ENCODE measurements at regions not wholly inside any gene's neighbourhood (a gene's known extent, or its start where the extent isn't known, plus 50 kb on each side); places are given as distances from the start of the nearest gene placed in this dataset.

DNA sequence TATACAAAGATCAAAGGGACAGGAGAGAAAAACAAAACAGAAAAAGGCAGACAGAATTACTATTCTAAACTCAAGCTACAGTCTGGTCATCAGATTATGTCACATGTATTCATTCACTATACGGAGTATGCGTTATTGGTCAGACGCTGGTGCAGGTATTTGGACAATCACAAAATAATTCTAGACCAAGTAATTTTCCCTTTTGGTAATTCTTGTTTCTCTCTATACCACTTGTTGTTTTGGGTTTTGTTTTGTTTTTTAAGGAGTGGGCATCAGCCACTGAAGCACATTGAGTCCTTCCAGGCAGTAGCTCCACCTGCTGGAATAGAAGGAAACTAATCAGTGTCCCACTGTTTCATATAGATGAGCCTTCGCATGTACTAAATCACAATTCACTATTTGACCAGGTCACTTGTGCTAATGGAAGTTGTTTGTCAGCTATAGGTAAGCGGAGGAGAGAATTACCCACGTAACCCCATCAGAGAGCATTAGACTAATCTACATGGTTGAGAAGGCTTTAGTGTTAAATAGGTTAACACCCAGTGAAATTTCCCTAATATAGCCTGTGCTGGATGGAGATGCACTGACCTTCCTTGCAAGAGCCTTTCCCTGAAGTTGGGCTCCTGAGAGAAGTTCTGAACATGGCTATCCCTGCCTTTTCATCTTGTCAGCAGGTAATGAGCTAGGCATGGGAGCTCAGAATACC is 77.9 kb downstream of the TNFAIP3 start:
- TF ChIP-seq RBAK (CRISPR knock-in tag; IDR thresholded peaks at IDR 0.05), result no peak
- no peak for TF ChIP-seq ZNF747 (CRISPR knock-in tag; IDR thresholded peaks at IDR 0.05; ENCODE audit: borderline replicate concordance)
